ENCODE measurements at regions not wholly inside any gene's neighbourhood (a gene's known extent, or its start where the extent isn't known, plus 50 kb on each side); places are given as distances from the start of the nearest gene placed in this dataset.
A peak's percentile ranks its signal among the peaks of the same experiment; 100 is the strongest.

- Histone ChIP-seq H3K9me3 (ENCODE audit: control extremely low read depth in 1 of 3, control insufficient read depth in 2 of 3, insufficient read depth in 1 of 3, low read length in 2 of 3) (no peaks in the 10 kb centered on the region), H3K27me3 (replicated peaks in 1 of 4; ENCODE audit: control extremely low read depth in 1 of 4, control insufficient read depth in 3 of 4, insufficient read depth in 4 of 4, low read length in 3 of 4) (no peaks in the 10 kb centered on the region), H3K4me3 (ENCODE audit: control extremely low read depth in 1 of 5, extremely low read depth in 1 of 5, insufficient read depth in 1 of 5, low read depth in 2 of 5, low read length in 4 of 5) (no peak overlapping the region), H3K4me2 (replicated peaks; ENCODE audit: low read depth, low read length, poor library complexity, severe bottlenecking) (no peak overlapping the region), H3K4me1 (ENCODE audit: control insufficient read depth in 2 of 2, insufficient read depth in 2 of 2, low read length in 2 of 2) (peaks cover 0 to 7% of the 10 kb centered on the region in 2 donors), H4K20me1 (ENCODE audit: control insufficient read depth, insufficient read depth, low read length, poor library complexity, severe bottlenecking) (no peaks in the 10 kb centered on the region), H3K27ac (ENCODE audit: low read length in 2 of 2) (no peak overlapping the region), H3K79me2 (ENCODE audit: control insufficient read depth, insufficient read depth, low read length) (no peaks in the 10 kb centered on the region), H3K36me3 (replicated peaks in 1 of 2; ENCODE audit: control extremely low read depth in 1 of 2, control insufficient read depth in 1 of 2, extremely low read depth in 1 of 2, insufficient read depth in 2 of 2, low read length in 1 of 2) (no peaks in the 10 kb centered on the region), H2AFZ (ENCODE audit: insufficient read depth, low read depth, low read length, poor library complexity, severe bottlenecking) (peak overlapping the region; percentile 19), H3K9ac (ENCODE audit: low read length) (no peak overlapping the region)
- ATAC-seq (ENCODE audit: low read depth) (no peak), DNase-seq (no peak)
- H3K27ac Mint-ChIP-seq: no peak overlapping the region
- ChIA-PET POLR2A (no interaction called here), CTCF (no interaction called here)
- TF ChIP-seq EZH2 (IDR thresholded peaks at IDR 0.05; ENCODE audit: borderline replicate concordance, insufficient read depth, low read depth, low read length, poor library complexity, severe bottlenecking) (no peak), CTCF (IDR thresholded peaks at IDR 0.05) (no peak)
- H3K4me3 Mint-ChIP-seq: no peak overlapping the region
- peaks cover 4% of the 10 kb centered on the region for H3K27me3 Mint-ChIP-seq
- H3K4me1 Mint-ChIP-seq: peaks cover 4% of the 10 kb centered on the region
- intact Hi-C loops (cut with micrococcal nuclease): no loop called here
- peaks cover 4% of the 10 kb centered on the region for H3K9me3 Mint-ChIP-seq (ENCODE audit: insufficient read depth)
Observed at GRCh38 chr3:153399636-153400035, 237.6 kb downstream of the RAP2B start.

DNA sequence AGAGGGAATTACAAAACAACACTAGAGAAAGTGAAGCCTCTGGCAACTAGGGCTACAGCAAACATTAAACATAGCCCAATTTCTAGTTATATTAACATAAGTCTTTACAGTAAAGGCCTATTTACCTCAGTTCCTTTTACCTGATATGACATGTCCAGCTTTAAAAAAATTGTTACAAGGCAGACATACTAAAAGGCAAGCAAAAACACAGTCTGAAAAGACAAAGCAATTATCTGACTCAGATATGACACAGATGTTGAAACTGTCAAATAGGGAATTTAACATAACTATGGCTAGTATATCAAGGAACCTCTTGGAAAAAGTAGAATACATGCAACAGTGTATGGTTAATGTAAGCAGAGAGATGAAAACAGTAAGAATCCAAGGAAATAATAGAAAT lies 238.6 kb downstream of the RAP2B start:
- Histone ChIP-seq H2AFZ (ENCODE audit: insufficient read depth, low read depth, low read length, poor library complexity, severe bottlenecking) (no peak overlapping the region), H3K4me1 (ENCODE audit: control insufficient read depth in 2 of 2, insufficient read depth in 2 of 2, low read length in 2 of 2) (peaks cover 0 to 7% of the 10 kb centered on the region in 2 donors), H3K27me3 (replicated peaks in 1 of 4; ENCODE audit: control extremely low read depth in 1 of 4, control insufficient read depth in 3 of 4, insufficient read depth in 4 of 4, low read length in 3 of 4) (no peaks in the 10 kb centered on the region), H3K27ac (ENCODE audit: low read length in 2 of 2) (no peak overlapping the region), H3K9me3 (ENCODE audit: control extremely low read depth in 1 of 3, control insufficient read depth in 2 of 3, insufficient read depth in 1 of 3, low read length in 2 of 3) (no peaks in the 10 kb centered on the region), H4K20me1 (ENCODE audit: control insufficient read depth, insufficient read depth, low read length, poor library complexity, severe bottlenecking) (no peaks in the 10 kb centered on the region), H3K79me2 (ENCODE audit: control insufficient read depth, insufficient read depth, low read length) (no peaks in the 10 kb centered on the region), H3K4me2 (replicated peaks; ENCODE audit: low read depth, low read length, poor library complexity, severe bottlenecking) (no peak overlapping the region), H3K9ac (ENCODE audit: low read length) (no peak overlapping the region), H3K36me3 (replicated peaks in 1 of 2; ENCODE audit: control extremely low read depth in 1 of 2, control insufficient read depth in 1 of 2, extremely low read depth in 1 of 2, insufficient read depth in 2 of 2, low read length in 1 of 2) (no peaks in the 10 kb centered on the region), H3K4me3 (ENCODE audit: control extremely low read depth in 1 of 5, extremely low read depth in 1 of 5, insufficient read depth in 1 of 5, low read depth in 2 of 5, low read length in 4 of 5) (no peak overlapping the region)
- Mint-ChIP-seq H3K9me3 (ENCODE audit: insufficient read depth) (peaks cover 2% of the 10 kb centered on the region), H3K27me3 (peaks cover 4% of the 10 kb centered on the region), H3K4me3 (no peak overlapping the region), H3K27ac (no peak overlapping the region), H3K4me1 (peaks cover 4% of the 10 kb centered on the region)
- DNase-seq (no peak), ATAC-seq (ENCODE audit: low read depth) (no peak)
- intact Hi-C loops (cut with micrococcal nuclease): no loop called here
- POLR2A ChIA-PET: no interaction called here
- CTCF ChIA-PET: no interaction called here
- TF ChIP-seq CTCF (IDR thresholded peaks at IDR 0.05): no peak
- no peak for TF ChIP-seq EZH2 (IDR thresholded peaks at IDR 0.05; ENCODE audit: borderline replicate concordance, insufficient read depth, low read depth, low read length, poor library complexity, severe bottlenecking)
